Thyroid gland (tissue), 4 donors: ENCODE measurements at regions not wholly inside any gene's neighbourhood (a gene's known extent, or its start where the extent isn't known, plus 50 kb on each side); places are given as distances from the start of the nearest gene placed in this dataset.

Source experiments
- POLR2A ChIP-seq, 2 donors: fragments of 450-650 bp; IDR thresholded peaks; one replicate each; pipeline ENCODE4 v1.6.1; 2017; ENCODE audit warnings: antibody characterized with exemption in 2 of 2, mild to moderate bottlenecking in 2 of 2, moderate library complexity in 1 of 2
- TF ChIP-seq, protein P1 (sequence below), 6 experiments: fragments of 200-600 bp in 3 of 6; fragments of 450-650 bp in 3 of 6; sonication (generic) in 3 of 6; IDR thresholded peaks; one replicate each; pipeline ENCODE4 v1.5.1; 2016 to 2019; ENCODE audit warnings: antibody characterized with exemption in 6 of 6, mild to moderate bottlenecking in 2 of 6, inconsistent platforms in 1 of 6, moderate library complexity in 1 of 6

- TF ChIP-seq, protein P1, sequence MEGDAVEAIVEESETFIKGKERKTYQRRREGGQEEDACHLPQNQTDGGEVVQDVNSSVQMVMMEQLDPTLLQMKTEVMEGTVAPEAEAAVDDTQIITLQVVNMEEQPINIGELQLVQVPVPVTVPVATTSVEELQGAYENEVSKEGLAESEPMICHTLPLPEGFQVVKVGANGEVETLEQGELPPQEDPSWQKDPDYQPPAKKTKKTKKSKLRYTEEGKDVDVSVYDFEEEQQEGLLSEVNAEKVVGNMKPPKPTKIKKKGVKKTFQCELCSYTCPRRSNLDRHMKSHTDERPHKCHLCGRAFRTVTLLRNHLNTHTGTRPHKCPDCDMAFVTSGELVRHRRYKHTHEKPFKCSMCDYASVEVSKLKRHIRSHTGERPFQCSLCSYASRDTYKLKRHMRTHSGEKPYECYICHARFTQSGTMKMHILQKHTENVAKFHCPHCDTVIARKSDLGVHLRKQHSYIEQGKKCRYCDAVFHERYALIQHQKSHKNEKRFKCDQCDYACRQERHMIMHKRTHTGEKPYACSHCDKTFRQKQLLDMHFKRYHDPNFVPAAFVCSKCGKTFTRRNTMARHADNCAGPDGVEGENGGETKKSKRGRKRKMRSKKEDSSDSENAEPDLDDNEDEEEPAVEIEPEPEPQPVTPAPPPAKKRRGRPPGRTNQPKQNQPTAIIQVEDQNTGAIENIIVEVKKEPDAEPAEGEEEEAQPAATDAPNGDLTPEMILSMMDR (IDR thresholded peaks at IDR 0.05) = no peak
- no peak for TF ChIP-seq POLR2A (IDR thresholded peaks at IDR 0.05)
Observed at GRCh38 chr4:151530230-151530629, 121.3 kb downstream of the FHIP1A start.
